Liver (tissue), 7 donors: ENCODE measurements at regions not wholly inside any gene's neighbourhood (a gene's known extent, or its start where the extent isn't known, plus 50 kb on each side); places are given as distances from the start of the nearest gene placed in this dataset.

Experiments used
- DNase-seq: peaks from one replicate; pipeline ENCODE4 v3.0.0-alpha.2; 2017; ENCODE audit warnings: low spot score
- H3K27ac ChIP-seq, 2 donors: one replicate each; pipeline ENCODE4 v1.7.0; 2013; ENCODE audit warnings: inconsistent platforms in 2 of 2, low read length in 2 of 2, control low read depth in 1 of 2, low read depth in 1 of 2, mild to moderate bottlenecking in 1 of 2
- H3K27me3 ChIP-seq, 4 donors: one replicate each; pipeline versions ENCODE4 v1.6.1 to v1.7.0; 2013; ENCODE audit warnings: low read length in 3 of 4, inconsistent platforms in 1 of 4, mild to moderate bottlenecking in 1 of 4, moderate library complexity in 1 of 4; ENCODE audit not compliant: control insufficient read depth in 4 of 4, insufficient read depth in 4 of 4
- H3K36me3 ChIP-seq, 4 donors: one replicate each; pipeline versions ENCODE4 v1.6.1 to v1.7.0; 2013; ENCODE audit warnings: low read length in 3 of 4, mild to moderate bottlenecking in 3 of 4, low read depth in 1 of 4, moderate library complexity in 1 of 4; ENCODE audit not compliant: control insufficient read depth in 4 of 4, insufficient read depth in 3 of 4
- H3K4me1 ChIP-seq, 4 donors: one replicate each; pipeline versions ENCODE4 v1.6.1 to v1.7.0; 2013; ENCODE audit warnings: low read length in 3 of 4, mild to moderate bottlenecking in 3 of 4, moderate library complexity in 1 of 4; ENCODE audit not compliant: control insufficient read depth in 4 of 4, insufficient read depth in 4 of 4
- H3K4me3 ChIP-seq, 3 donors: one replicate each; pipeline versions ENCODE4 v1.6.1 to v1.7.0; 2013; ENCODE audit warnings: low read length in 3 of 3, control low read depth in 1 of 3, low read depth in 1 of 3, mild to moderate bottlenecking in 1 of 3
- H3K9ac ChIP-seq, 2 donors: one replicate each; pipeline ENCODE4 v1.7.0; 2013; ENCODE audit warnings: low read length in 2 of 2, mild to moderate bottlenecking in 2 of 2, moderate library complexity in 2 of 2, control low read depth in 1 of 2, low read depth in 1 of 2
- H3K9me3 ChIP-seq, 4 donors: one replicate each; pipeline versions ENCODE4 v1.6.1 to v1.7.0; 2013; ENCODE audit warnings: low read length in 3 of 4; ENCODE audit not compliant: control insufficient read depth in 4 of 4
- ATF3 ChIP-seq: IDR thresholded peaks from 2 replicates; pipeline ENCODE4 v1.6.1; 2016; ENCODE audit warnings: antibody characterized with exemption
- EGR1 ChIP-seq, 2 donors: IDR thresholded peaks; 2 replicates each; pipeline ENCODE4 v1.6.1; 2016 to 2018; ENCODE audit warnings: antibody characterized with exemption in 2 of 2, low read depth in 2 of 2
- FOXA1 ChIP-seq: IDR thresholded peaks from 2 replicates; pipeline ENCODE4 v1.6.1; 2016; ENCODE audit warnings: antibody characterized with exemption
- GABPA ChIP-seq, 2 donors: IDR thresholded peaks in 1 of 2; conservative IDR thresholded peaks in 1 of 2; 2 replicates each; pipeline ENCODE4 v1.6.1; 2016; ENCODE audit warnings: antibody characterized with exemption in 2 of 2, mild to moderate bottlenecking in 1 of 2, moderate library complexity in 1 of 2
- HNF4G ChIP-seq: IDR thresholded peaks from 2 replicates; pipeline ENCODE4 v1.6.1; 2016; ENCODE audit warnings: antibody characterized with exemption
- REST ChIP-seq: IDR thresholded peaks from 2 replicates; pipeline ENCODE4 v1.6.1; 2016; ENCODE audit warnings: antibody characterized with exemption, mild to moderate bottlenecking
- RXRA ChIP-seq, 2 donors: IDR thresholded peaks; 2 replicates each; pipeline ENCODE4 v1.6.1; 2017 to 2018; ENCODE audit warnings: antibody characterized with exemption in 2 of 2, mild to moderate bottlenecking in 1 of 2
- TAF1 ChIP-seq: conservative IDR thresholded peaks from 2 replicates; pipeline ENCODE4 v1.6.1; 2016; ENCODE audit warnings: antibody characterized with exemption, mild to moderate bottlenecking
- ZBTB33 ChIP-seq: IDR thresholded peaks from 2 replicates; pipeline ENCODE4 v1.6.1; 2016; ENCODE audit warnings: antibody characterized with exemption
- WGBS: extraction: QIAGEN DNeasy Blood & Tissue Kit; methylation state at CpG from one replicate; pipeline ENCODE4 v1.1.7; 2013; 5-methylcytosine and 5-hydroxymethylcytosine counted together
- donor health status: healthy.
- donor health status: healthy.
- donor health status: healthy.
- donor health status: healthy.

GRCh38 chr6:30821862-30822784, 62.2 kb upstream of the DDR1 start (continued):
- no peak for TF ChIP-seq ATF3
- TF ChIP-seq TAF1 = no peak
- TF ChIP-seq GABPA (IDR thresholded peaks at IDR 0.05 in 1 of 2, conservative IDR thresholded peaks at IDR 0.05 in 1 of 2) = no peak
- no peak for TF ChIP-seq HNF4G

GRCh38 chr6:30820193-30820592, 64.1 kb upstream of the DDR1 start:
- no peaks in the 10 kb centered on the region for H3K36me3 ChIP-seq
- no peak for TF ChIP-seq EGR1 (IDR thresholded peaks at IDR 0.05; ENCODE audit: low read depth in 2 of 2)
- TF ChIP-seq REST = no peak
- no peak for TF ChIP-seq FOXA1
- TF ChIP-seq HNF4G = no peak
- TF ChIP-seq ZBTB33 = no peak
- TF ChIP-seq TAF1 = no peak
- H3K4me1 ChIP-seq = no peaks in the 10 kb centered on the region
- no peak overlapping the region for H3K9ac ChIP-seq
- no peaks in the 10 kb centered on the region for H3K9me3 ChIP-seq
- H3K4me3 ChIP-seq = no peak overlapping the region
- H3K27ac ChIP-seq = no peak overlapping the region
- 98% methylated on average over 1 of the region's 1 CpG for WGBS
- no peaks in the 10 kb centered on the region for H3K27me3 ChIP-seq
- DNase-seq = no peak

GRCh38 chr6:30819297-30819917, 64.9 kb upstream of the DDR1 start:
- no peaks in the 10 kb centered on the region for H3K4me1 ChIP-seq
- H3K36me3 ChIP-seq = no peaks in the 10 kb centered on the region
- WGBS = 94% methylated on average over 10 of the region's 10 CpGs
- no peak overlapping the region for H3K9ac ChIP-seq
- no peaks in the 10 kb centered on the region for H3K27me3 ChIP-seq
- no peak for DNase-seq
- no peak for TF ChIP-seq RXRA (IDR thresholded peaks at IDR 0.05)
- no peaks in the 10 kb centered on the region for H3K9me3 ChIP-seq
- no peak overlapping the region for H3K4me3 ChIP-seq
- H3K27ac ChIP-seq = no peak overlapping the region
